ENCODE measurements at regions not wholly inside any gene's neighbourhood (a gene's known extent, or its start where the extent isn't known, plus 50 kb on each side); places are given as distances from the start of the nearest gene placed in this dataset.

- H3K4me3 ChIP-seq (ENCODE audit: control insufficient read depth, low read depth, low read length), result no peak overlapping the region
- no peak for TF ChIP-seq CTCF (conservative IDR thresholded peaks at IDR 0.05; ENCODE audit: control insufficient read depth, insufficient read depth, low read depth, low read length)
- no peak for DNase-seq (ENCODE audit: low read depth)
Observed at GRCh38 chr20:40186826-40187225, 502.2 kb downstream of the MAFB start.

DNA sequence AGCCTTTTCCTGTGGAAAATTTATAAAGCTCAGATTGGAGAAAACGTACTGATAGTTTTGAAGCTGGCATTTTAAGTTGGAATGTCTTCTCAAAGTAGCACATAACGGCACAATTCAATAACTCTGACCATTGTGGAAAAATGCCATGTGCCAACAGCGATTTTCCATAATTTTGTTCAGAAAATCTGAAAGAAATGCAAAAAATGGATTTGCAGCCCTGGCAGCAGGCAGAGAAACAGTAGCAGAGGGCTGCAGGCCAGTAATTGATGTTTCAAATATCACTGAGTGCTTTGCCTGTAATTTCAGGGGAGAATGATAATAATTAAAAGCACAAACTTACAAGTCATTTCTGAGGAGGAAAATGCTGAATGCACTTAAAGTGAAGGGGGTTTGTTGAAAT, 507.4 kb downstream of the MAFB start:
- H3K4me3 ChIP-seq (ENCODE audit: control insufficient read depth, low read depth, low read length), result no peak overlapping the region
- DNase-seq (ENCODE audit: low read depth), result no peak
- TF ChIP-seq CTCF (conservative IDR thresholded peaks at IDR 0.05; ENCODE audit: control insufficient read depth, insufficient read depth, low read depth, low read length), result no peak

DNA sequence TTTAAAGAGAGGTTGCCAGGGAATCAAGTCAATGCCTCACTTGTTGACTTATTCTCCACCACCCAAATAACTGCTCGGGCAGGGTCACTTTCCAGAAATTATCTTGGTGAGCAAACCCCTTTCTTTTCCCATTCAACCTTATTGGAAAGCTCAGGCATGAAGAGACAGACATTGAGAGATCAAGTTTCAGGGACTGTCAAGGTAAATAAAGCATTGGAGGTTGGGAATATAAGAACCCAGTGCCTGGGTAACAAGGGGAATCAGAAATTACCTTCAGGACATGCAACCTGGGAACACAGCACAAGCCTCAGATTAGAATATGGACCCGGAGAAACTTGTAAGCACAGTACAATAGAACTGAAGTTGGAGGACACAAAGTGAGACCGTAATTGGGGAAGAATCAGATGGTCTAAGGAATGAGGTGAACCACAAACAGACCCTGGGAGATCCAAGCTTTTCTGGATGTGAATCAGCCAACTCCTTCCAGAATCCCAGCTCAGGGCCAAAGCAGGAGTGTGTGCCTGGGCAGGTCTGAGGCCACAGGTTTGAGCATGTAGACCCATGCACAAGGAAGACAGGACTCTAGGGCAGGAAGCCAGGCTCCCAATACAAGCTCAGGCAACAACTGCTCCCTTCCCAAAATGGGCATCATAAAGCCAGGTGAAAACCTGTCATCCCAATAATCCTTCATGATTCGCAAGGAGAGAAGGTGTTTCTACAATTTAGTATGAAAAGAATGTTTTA, 512.8 kb downstream of the MAFB start:
- TF ChIP-seq CTCF (conservative IDR thresholded peaks at IDR 0.05; ENCODE audit: control insufficient read depth, insufficient read depth, low read depth, low read length), result no peak
- DNase-seq (ENCODE audit: low read depth), result no peak
- no peak overlapping the region for H3K4me3 ChIP-seq (ENCODE audit: control insufficient read depth, low read depth, low read length)

- no peak for TF ChIP-seq CTCF (conservative IDR thresholded peaks at IDR 0.05; ENCODE audit: control insufficient read depth, insufficient read depth, low read depth, low read length)
- no peak overlapping the region for H3K4me3 ChIP-seq (ENCODE audit: control insufficient read depth, low read depth, low read length)
- no peak for DNase-seq (ENCODE audit: low read depth)
Observed at GRCh38 chr20:40175296-40175695, 513.7 kb downstream of the MAFB start.

- H3K4me3 ChIP-seq (ENCODE audit: control insufficient read depth, low read depth, low read length), result no peak overlapping the region
- no peak for DNase-seq (ENCODE audit: low read depth)
- no peak for TF ChIP-seq CTCF (conservative IDR thresholded peaks at IDR 0.05; ENCODE audit: control insufficient read depth, insufficient read depth, low read depth, low read length)
Observed at GRCh38 chr20:40173872-40174271, 515.2 kb downstream of the MAFB start.

DNA sequence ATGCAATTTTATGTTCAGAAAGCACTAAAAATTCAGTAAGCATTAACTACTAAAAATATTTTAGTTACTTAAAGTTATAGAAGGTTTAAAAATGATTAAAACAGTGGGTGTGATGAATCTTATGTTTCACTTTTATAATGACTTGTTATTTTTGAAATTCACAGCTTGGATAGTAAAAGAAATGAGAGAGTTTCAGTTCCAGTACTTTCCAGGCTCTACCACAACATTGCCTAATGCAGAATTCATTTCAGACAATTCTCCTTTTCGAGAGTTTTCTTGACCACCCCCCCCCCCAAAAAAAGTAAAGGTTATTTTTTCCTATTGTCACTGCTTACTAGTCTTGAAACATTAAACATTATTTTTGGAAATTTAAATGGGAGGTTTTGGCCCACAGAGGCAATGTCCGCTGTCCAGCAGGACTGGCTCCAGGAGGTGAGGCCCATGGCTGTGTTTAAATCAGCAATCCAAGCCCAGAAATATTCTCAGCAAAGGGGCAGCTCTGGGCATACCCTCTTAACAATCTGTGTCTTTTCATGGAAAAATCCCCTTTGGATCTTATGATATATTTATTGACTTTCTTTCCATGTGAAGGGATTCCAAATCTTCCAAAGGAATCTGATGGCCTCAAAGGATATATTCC, 519.9 kb downstream of the MAFB start:
- no peak overlapping the region for H3K4me3 ChIP-seq (ENCODE audit: control insufficient read depth, low read depth, low read length)
- TF ChIP-seq CTCF (conservative IDR thresholded peaks at IDR 0.05; ENCODE audit: control insufficient read depth, insufficient read depth, low read depth, low read length), result no peak
- DNase-seq (ENCODE audit: low read depth), result no peak
